ENCODE measurements at regions not wholly inside any gene's neighbourhood (a gene's known extent, or its start where the extent isn't known, plus 50 kb on each side); places are given as distances from the start of the nearest gene placed in this dataset.

DNA sequence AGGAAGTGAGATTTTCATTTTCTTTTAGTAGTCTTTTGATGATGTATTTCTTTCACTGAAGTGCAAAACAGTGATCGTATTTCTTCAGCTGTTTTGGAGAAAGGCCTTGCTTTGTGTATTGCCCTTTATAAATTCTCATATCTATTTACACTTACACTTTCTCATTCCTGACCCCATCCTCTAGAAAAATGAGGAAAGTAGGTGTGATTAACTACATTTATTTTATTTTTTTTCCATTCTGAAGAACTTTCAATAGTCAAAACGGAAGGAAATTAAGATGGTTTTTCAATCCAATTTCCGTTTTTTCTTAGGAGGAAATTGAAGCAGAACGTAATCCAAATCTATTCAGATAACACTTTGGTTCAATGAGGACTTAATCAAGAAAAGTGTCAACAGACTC is 188.1 kb downstream of the SLITRK5 start:
- H3K27ac ChIP-seq, result no peak overlapping the region
- DNase-seq (ENCODE audit: low spot score), result no peak
- POLR2A ChIA-PET (ENCODE audit: low non-redundant PET), result no interaction called here
- no peak for TF ChIP-seq CTCF (conservative IDR thresholded peaks at IDR 0.05; ENCODE audit: low read depth)
- CTCF ChIA-PET, result no interaction called here

DNA sequence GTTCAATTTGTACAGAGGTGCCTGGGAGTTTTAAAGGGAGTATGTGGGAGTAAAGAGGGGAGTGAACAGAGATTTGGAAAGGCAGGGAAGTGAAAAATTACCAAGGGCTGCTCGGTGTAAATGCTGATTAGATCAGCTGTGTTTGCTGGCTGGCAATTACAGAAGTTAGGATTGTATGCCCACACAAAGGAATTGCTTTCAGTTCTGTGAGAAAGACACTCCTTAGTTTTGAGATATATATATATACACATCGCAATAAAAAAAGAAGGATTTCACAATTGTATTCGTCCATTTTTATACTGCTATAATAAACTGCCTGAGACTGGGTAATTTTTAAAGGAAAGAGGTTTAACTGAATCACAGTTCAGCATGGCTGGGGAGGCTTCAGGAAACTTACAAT is 196.3 kb downstream of the SLITRK5 start:
- ChIA-PET CTCF (no interaction called here), POLR2A (ENCODE audit: low non-redundant PET) (no interaction called here)
- no peak for TF ChIP-seq CTCF (conservative IDR thresholded peaks at IDR 0.05; ENCODE audit: low read depth)
- no peak for DNase-seq (ENCODE audit: low spot score)
- H3K27ac ChIP-seq, result no peak overlapping the region

GRCh38 chr13:87868731-87869130 is 197.6 kb downstream of the SLITRK5 start:
- no peak overlapping the region for H3K27ac ChIP-seq
- TF ChIP-seq CTCF (conservative IDR thresholded peaks at IDR 0.05; ENCODE audit: low read depth), result no peak
- ChIA-PET CTCF (interaction anchor here (0.8 kb wide), 1 partner anchor 1548 kb away, joined by 4 read pairs; no protein-coding TSS in a partner anchor), POLR2A (ENCODE audit: low non-redundant PET) (no interaction called here)
- DNase-seq (ENCODE audit: low spot score), result no peak

DNA sequence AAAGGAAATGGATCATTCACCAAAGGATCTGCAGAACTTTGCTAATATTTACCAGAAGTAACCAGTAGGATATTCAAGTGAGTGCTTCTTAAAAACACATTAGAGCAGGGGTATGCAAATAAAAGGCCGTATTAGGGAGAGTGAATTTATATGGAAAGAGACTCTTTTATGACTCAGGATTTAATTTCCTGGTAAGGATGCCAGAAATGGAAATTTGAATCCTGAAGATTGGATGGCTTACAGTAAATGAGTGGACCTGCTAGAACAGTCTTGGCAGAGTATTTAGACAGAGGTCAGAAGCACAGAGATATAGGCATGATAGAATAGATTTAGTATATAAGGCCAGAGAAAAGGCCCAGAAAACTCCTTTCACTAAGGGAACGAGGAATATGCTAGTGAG is 201.6 kb downstream of the SLITRK5 start:
- POLR2A ChIA-PET (ENCODE audit: low non-redundant PET), result no interaction called here
- CTCF ChIA-PET, result no interaction called here
- no peak overlapping the region for H3K27ac ChIP-seq
- DNase-seq (ENCODE audit: low spot score), result no peak
- no peak for TF ChIP-seq CTCF (conservative IDR thresholded peaks at IDR 0.05; ENCODE audit: low read depth)

GRCh38 chr13:87877477-87877876 is 206.3 kb downstream of the SLITRK5 start:
- CTCF ChIA-PET, result no interaction called here
- TF ChIP-seq CTCF (conservative IDR thresholded peaks at IDR 0.05; ENCODE audit: low read depth), result no peak
- DNase-seq (ENCODE audit: low spot score), result no peak
- POLR2A ChIA-PET (ENCODE audit: low non-redundant PET), result no interaction called here
- no peak overlapping the region for H3K27ac ChIP-seq

- DNase-seq (ENCODE audit: low spot score), result no peak
- TF ChIP-seq CTCF (conservative IDR thresholded peaks at IDR 0.05; ENCODE audit: low read depth), result no peak
- CTCF ChIA-PET, result no interaction called here
These were observed 207.5 kb downstream of the SLITRK5 start for GRCh38 chr13:87878706-87879105.

GRCh38 chr13:87884884-87885283 is 213.7 kb downstream of the SLITRK5 start:
- no peak overlapping the region for H3K27ac ChIP-seq
- peak; percentile 1 for DNase-seq (ENCODE audit: low spot score)
- ChIA-PET POLR2A (ENCODE audit: low non-redundant PET) (no interaction called here), CTCF (no interaction called here)
- no peak for TF ChIP-seq CTCF (conservative IDR thresholded peaks at IDR 0.05; ENCODE audit: low read depth)

More at GRCh38 chr13:87878706-87879105, 207.5 kb downstream of the SLITRK5 start:
- POLR2A ChIA-PET (ENCODE audit: low non-redundant PET), result no interaction called here
- no peak overlapping the region for H3K27ac ChIP-seq

All from RWPE1 (cell line).